NCI-H345 treated with DMSO at 0.1 percent for 48 hours (cell line): ENCODE measurements at regions not wholly inside any gene's neighbourhood (a gene's known extent, or its start where the extent isn't known, plus 50 kb on each side); places are given as distances from the start of the nearest gene placed in this dataset.
"Not testable (repeated sequence)": the region's sequence is repeated elsewhere in the genome, so short reads cannot be mapped to it uniquely, and the experiment has no call there.

Source experiments
- DNase-seq: peaks from one replicate; lab custom pipeline; 2025; ENCODE audit not compliant: unreplicated experiment; lab: John Stamatoyannopoulos, UW

DNA sequence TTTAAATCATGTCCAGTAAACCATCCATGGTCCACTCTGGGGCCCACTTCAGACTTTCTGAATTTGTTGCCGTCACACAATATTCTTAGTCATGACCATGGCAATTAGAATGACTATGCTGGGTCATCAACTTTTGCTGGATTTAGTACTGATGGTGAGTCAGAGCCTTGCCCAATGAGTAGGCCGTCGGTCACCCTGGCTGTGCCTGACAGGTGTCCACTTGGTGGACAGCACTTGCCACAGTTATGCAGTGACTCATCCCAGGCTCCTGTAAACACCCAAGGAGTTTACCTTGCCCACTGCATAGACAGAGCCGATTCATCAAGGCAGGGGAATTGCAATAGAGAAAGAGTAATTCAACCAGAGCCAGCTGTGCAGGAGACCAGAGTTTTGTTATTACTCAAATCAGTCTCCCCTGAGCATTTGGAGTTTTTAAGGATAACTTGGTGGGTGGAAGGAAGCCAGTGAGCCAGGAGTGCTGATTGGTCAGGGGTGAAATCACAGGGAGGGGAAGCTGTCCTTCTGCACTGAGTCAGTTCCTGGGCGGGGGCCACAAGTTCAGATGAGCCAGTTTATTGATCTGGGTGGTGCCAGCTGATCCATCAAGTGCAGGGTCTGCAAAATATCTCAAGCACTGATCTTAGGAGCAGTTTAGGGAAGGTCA is 333.8 kb downstream of the PTPRU start:
- no peak for DNase-seq

DNA sequence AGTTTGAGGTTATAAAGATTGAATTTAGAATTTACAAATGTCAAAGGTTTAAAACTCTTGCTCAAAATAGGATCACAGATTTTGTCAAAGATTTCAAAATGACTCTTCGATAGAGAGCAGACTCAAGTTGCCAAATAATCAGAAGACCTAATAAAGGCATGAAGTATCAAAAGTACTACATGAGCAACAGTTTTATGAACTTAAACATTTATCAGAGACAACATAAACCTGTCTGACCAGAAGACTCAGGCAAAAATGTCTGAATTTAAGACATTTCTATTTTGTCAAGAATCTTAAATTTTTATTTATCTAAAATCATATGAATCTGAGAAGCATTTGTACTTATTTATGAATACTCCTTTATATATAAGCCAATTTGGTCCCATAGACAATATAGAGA is 330.9 kb downstream of the PTPRU start:
- no peak for DNase-seq

DNA sequence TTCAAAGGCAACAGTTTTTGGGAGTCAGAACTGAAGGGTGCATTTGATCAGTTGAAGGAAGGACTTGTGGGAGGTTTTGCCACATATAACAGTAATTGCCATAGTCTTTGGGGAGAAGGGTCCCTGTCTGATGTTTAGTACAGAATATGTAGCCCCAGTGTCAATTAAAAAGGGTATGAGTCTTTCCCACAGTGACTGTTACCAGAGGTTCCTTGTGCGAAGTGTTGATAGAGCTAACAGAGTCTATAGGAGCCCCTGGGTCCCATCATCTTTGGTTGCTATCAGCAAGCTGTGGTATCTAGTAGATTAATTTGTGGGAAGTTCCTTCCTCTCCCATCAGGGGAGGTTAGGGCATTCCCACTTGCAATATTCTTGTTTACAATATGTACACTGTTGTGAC is 329.2 kb downstream of the PTPRU start:
- DNase-seq = no peak

DNA sequence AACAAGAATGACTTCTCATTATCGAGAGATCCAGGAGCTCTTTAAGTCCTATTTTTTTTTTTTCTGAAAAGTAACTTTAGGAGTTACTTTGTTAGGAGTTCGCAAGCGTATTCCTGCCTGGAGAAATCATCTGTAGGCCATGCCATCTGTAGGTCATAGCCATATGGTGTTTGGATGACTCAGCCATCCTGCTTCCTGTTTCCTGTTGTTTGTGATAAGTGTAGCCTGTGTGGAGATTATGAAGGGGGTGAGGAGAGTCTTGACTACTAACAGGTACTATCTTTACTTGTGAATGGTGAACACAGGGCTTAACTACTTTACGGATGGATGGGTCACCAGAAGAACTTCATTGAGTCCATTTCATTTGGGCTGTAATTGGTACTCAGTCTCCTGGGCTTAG is 327.2 kb downstream of the PTPRU start:
- DNase-seq = no peak

DNA sequence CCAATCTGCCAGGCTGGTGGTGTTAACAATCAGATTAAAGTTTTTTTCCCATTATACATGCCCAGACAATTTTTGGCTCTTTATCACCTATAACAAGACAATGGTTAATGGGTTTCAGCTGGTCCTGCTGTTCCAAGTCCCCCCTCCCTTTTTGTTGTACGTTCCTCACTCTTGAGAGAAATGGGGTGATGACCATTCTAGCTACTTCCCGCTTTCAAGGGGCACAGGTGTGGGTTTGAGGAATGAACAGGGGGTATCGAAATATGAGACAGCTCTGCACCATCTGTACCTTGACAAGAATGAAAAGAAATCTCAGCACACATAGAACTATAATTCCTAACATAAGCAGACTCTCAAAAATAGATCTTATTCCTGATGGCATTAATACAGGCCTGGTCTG is 326.8 kb downstream of the PTPRU start:
- no peak for DNase-seq

DNA sequence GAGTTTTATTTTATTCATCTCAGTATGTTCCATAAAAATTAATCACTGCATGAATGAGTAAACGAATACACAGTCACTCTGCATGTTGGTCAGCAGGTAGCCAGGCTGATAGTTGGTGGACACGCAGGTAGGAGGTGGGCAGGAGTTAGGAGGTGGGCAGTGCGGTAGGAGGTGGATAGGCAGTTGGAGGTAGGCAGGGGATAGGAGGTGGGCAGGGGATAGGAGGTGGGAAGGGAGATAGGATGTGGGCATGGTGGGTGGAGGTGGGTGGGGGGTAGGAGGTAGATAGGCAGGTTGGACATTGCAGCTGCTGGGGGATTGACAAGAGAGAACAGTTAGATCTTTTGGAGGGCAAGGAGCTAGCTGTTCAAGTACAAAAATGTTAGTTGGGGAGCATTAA is 322.7 kb downstream of the PTPRU start:
- DNase-seq = no peak

DNA sequence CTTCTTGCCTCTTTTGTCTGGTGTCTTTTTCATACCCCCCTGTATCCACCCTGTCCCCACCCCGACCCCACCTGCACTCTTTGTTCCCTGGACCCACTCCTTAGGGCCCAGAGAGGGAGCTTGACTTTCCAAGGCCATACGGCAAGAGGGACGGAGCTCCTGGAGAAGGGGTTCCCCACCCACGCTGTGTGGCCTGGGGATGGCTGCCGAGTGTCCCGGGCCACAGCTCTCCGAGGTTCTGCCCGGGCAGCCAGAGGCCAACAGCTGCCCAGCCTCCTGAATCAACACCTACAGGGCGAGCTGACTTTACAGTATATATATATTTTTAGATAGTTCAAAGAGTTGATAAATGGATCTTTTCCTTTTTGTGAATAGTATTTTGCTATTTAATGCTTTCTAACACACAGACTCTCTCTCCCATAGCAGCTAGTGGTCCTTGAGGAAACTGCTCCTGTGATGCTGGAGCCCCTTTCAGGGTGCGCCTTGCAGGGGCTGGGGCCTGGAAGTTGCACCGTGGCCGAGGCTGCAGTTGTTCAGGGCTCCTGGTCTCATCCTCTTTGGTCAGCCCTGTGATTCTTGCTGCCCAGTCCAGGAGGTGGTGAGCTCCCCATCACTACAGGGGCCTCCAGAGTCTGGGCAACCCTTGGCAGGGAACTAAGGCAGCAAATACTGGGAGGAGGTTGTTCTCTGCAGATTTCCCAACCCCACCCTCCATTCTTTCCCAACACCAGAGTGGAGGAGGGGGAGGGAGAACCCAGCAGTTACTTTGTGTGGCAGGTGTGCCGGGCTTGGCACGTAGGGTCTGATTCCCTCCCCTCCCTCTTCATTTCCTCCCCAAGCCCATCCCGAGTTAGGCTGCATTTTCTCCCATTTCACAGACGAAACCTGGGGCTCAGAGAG is 321.6 kb downstream of the PTPRU start:
- no peak for DNase-seq

DNA sequence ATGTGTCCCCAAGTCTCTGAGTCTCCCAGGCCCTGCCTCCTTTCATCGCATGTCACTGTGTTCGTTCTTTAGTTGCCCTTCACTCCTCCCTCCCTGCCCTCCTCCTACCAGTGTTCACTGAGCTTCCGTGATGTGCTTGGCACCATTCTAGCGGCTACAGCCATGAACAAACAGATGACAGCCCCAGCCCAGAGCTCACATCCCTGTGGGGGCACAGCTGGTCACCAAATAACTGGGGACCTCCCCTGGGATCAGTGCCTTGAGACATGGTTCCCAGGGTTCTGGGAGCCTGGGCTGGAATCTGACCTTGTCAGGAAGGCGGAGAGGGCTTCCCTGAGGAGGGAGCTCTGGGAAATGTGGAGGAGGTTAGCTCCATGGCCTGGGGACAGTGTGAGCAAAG is 320.7 kb downstream of the PTPRU start:
- no peak for DNase-seq

DNA sequence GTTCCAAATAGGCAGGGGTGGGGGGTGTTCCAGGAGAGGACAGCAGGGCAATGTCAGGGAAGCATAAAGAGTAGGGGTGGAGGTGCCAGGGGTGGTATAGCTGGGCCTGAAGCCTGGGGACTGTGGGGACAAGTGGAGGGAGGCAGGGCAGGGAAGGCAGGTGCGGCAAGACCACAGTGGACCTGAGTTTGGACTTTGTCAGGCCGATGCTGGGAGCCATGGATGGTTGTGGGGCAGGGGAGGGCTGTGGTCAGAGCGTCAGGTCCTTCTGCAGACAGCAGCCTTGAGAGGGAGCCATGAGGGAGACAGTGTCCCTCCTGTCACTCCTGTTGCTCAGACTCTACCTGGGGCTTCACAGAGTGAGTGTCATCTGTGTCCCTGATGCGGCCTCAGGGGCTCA is 320.3 kb downstream of the PTPRU start:
- no peak for DNase-seq

DNA sequence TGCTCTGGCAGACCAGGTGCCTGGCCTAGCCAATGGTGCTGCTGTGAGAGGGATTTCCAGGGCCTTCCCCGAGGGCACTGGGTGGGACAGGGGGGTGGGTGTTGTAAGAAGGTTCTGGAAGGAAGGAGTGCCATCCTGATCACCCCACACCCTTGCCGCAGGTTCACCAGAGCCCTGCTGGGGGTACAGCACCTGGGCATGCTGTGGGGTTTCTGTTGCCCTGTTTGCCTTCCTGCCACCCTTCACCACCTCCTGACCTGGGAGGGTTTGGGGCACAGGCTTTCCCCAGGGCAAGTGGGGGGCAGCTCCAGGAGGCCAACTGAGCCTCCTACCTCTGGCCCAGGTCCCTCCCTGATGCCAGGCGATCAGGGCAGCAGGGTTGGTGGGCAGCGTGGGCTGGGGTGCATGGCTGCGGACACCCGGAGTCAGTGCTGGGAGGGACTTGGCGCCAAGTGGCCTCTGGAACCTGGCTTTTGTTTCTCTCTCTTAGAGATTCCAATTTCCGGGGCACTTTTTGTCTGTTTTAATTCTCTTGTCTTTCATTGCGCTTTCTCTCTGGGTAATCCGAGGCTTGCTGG is 318.8 kb downstream of the PTPRU start:
- DNase-seq = no peak

DNA sequence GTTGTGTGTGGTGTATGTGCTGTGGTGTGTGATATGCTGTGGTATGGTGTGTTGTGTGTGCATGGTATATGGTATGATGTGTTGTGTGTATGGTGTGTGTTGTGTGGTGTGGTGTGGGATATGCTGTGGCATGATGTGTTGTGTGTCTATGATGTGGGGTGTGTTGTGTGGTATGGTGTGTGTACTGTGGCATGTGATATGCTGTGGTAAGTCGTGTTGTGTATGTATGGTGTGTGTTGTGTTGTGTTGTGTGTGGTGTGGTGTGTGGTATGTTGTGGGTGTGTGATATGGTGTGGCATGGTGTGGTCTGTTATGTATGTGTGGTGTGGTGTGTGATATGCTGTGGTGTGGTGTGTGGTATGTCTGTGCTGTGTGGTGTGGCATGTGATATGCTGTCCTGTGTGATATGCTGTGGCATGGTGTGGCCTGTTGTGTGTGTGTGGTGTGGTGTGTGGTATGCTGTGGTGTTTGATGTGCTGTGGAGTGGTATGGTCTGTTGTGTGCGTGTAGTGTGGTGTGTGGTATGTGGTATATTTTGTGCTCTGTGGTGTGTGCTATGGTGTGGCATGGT is 318.0 kb downstream of the PTPRU start:
- DNase-seq = no peak

DNA sequence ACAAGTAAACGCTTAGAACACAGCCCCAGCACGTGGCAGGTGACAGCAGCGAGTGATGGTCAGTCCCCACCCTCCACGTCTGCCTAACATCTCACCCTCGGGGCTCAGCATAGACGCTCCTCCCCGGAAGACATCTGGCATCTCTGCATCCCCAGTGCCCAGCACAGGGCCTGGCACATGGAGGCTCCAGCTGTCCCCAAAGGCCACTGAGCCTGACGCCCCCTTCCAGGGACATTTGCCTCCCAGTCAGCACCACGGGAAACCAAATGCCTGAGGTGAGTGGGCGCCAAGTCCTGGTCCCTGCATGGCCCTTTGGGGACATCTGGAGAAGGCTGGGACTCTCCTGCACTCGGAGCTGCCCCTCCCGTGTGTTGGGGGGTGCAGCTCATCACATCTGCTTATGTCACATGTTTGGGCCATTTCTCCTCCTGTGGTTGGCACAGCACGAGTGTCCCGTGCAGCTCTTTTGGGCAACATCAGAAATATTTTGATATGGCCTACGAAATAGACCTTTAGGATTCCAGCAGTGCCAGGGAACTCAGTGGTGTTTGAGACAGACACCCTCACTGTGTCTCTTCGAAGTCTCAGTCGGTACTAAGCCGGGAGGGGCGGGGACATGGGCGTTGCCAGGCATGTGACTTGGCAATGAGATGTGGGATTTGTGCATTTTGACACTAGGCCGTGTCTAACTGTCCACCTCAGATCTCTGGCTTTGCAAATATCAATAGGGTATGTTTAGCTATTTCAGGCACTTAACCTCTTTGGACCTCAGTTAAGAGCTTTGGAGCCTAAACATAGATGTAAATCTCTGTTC is 315.0 kb downstream of the PTPRU start:
- no peak for DNase-seq

DNA sequence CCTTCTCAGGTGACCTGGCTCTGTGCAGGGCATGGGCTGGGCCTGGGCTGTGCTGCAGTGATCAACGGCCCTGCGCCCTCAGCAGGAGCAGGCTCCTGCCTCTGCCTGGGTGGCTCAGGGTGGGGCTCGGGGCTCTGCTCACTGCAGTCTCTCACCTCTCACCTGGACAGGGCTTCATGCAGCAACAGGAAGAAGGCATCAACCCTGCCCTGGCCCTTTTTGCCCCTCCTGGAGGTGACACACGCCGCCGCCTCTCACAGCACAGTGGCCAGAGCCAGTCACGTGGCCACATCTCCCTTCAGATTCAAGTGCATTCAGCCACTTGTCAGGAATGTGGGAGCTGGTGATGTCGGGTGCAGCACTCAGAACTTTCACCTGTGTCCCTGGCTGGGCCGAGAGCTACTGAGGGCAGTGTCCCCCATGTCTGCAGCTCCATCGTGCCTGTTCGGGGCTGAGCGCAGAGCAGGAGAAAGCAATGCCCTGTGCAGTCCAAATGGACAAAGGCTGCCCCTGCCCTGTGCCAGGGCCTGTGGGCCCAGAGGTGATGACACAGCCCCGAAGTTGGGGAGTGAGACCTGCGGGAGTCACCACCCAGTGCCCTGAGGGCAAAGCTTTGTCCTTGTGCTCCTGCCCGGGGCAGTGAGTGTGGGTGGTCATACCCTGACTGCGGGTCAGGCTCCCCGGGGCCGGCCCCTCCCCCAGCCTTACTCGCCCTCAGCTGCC is 314.0 kb downstream of the PTPRU start:
- DNase-seq = no peak

DNA sequence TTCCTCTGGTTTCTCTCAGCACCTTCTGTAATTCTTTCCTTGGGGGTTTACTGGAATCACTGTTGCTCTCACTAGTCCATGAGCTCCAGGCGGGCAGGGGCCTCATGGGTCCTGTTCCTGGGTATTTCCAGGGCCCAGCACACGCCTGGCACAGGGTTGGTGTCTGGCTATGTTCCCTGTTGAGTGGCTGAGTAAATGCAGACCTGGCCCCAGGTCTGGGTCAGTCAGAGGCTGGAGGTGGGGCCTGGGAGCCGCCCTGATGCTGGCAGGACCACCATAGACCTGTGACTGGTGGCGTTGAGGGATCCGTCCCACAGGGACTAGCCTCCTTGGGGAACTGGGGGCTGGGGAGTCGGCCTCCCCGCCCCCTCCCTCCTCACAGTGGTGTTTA is 313.4 kb downstream of the PTPRU start:
- DNase-seq = not testable (repeated sequence)

DNA sequence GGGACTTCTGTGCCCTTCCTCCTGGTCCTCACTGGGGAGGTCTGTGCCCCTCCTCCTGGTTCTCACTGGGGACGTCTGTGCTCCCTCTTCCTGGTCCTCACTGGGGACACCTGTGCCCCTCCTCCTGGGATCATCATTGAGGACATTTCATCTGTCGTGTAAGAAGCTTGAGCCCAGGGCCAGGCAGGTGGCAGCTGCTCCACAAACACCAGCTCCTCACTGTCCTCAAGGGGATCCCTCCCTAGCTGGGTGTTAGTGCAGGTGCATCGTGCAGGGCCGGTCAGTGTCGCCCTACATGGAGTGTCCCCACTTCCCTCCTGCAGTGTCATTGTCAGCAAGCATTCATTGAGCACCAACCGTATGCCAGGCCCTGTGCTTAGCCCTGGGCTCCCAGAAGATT is 312.7 kb downstream of the PTPRU start:
- no peak for DNase-seq

DNA sequence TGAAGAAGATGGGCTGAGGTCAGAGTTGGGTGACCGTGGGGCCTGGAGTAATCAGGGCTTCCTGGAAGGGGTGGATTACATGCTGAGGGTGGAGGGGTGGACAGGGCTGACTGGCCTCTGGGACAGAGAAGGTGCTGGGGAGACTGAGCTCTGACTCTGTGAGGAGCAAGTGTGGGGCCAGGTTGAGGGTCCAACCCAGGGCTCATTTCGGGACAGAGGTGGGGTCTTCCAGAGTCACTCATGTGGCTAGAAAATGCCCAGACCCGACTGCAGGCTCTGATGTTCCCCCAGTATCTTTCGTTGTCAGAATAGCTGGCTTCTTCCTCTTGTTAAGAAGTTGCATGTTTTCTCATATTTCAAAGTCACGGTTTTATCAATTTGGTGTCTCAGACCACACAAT is 311.8 kb downstream of the PTPRU start:
- no peak for DNase-seq

DNA sequence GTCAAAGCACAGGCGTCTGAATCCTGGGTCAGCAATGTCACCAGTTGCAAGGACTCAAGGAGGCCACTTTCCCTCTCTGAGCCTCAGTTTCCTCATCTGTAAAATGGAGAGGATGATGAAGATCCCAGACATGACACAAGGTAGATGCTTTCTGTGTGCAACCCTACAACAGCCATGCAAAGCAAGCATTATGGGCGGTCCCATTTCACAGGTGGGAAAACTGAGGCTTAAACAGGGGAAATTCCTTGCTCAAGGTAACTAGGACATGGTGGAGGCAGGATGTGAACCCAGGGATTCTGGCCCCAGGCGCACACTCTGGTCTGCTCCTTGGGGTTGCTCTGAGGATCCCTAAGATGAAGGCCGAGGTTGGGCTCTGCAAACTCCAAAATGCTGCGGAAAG is 311.0 kb downstream of the PTPRU start:
- no peak for DNase-seq

DNA sequence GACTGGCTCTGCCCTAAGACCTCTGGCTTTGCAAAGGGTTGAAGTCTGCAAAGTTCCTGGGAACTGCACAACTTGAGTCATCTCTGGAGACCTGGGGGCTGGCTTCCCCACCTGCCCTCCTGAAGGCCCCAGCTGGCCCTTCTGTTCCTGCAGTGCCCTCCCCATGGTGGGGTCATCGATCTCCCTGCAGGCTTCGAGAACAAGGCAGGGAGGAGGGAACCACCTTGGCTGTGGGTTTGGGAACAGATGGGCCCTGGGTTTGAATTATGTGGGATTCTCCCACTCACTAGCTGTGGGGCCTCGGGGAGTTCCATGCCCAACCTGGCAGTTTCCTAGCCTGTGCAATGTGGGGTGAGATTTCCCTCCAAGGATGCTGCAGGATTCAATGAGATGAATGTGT is 310.2 kb downstream of the PTPRU start:
- no peak for DNase-seq

DNA sequence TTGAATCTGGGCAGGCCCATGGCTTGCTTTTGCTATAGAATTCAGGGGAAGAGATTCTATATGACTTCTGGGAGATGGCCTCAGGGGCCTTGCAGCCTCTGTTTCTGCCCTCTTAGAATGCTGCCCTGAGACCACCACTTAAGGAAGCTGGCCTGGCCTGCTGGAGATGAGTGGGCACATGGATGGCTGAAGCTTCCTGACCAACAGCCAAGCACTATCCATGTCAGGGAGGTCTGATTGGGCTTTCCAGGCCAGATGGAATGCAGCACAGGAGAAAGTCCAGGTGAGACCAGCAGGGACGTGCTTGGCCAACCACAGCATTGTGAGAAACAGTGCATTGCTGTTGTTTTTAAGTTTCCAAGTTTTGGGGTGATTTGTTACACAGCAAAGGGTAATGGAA is 308.1 kb downstream of the PTPRU start:
- DNase-seq = no peak

DNA sequence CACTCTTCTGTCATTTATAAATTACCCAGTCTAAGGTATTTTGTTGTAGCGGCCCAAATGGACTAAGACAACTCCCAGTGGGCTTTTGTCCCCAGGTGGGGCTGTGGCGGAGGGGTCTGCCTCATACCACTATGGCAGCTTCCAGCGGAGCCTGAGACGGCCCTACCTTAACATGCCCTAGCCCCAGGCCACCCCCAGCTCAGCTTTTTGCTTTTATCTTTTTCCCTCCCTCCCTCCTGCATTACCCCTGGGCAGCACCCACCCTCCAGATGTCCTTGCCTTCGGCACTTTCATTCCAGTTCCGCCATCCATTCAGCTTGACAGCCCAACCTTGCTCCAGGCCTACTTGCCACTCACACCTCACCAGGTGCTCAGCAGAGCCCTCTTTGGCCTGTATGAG is 307.3 kb downstream of the PTPRU start:
- DNase-seq = no peak
